ENCODE measurements at regions not wholly inside any gene's neighbourhood (a gene's known extent, or its start where the extent isn't known, plus 50 kb on each side); places are given as distances from the start of the nearest gene placed in this dataset.

DNA sequence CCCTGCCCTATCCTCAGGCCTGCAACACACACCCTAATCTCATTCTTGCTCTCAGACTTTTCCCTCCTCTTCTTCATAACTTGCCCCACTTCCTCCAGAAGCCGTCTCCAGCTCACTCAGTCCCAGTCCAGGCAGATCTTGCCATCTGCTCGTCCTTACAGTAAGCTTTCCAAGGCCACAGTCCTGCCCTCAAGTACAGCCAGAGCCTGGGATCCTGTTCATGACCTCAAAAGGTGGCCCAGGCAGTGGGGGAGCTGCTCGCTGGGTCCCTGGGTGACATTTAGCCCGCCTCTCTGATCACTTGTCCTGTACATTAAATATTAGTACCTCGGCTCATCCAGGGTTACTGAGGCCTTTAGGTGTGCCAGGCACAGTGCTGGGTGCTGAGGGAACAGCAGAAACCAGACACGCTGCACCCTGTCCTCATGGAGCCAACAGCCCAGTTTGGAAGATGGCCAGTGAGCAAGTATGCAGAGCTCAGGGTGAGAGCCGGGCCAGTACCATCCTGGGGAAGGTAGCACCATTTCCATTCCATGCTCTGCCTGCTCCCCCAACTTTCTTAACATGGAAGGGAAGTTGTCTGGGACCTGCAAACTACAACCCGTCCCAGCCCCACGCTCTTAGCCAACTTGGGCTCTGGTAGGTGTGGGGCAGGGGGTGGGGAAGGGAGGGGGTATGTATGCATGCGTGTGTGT is 100.4 kb downstream of the C5orf15 start:
- WGBS (ENCODE audit: insufficient coverage, insufficient replicate concordance, low lambda C conversion rate, missing lambda C conversion rate), result 11% methylated on average over 9 of the region's 10 CpGs
- no peaks in the 10 kb centered on the region for H4K20me1 ChIP-seq (ENCODE audit: control insufficient read depth, insufficient read depth)
- H3K4me2 ChIP-seq (ENCODE audit: control insufficient read depth, insufficient read depth), result no peak overlapping the region
- DNase-seq (ENCODE audit: low read depth, low spot score) (no peak), FAIRE-seq (no peak), ATAC-seq (no peak)
- no peak overlapping the region for H2AFZ ChIP-seq (ENCODE audit: control insufficient read depth, low read depth, low read length)
- no peak overlapping the region for H3K4me3 ChIP-seq
- no peaks in the 10 kb centered on the region for H3K27me3 ChIP-seq (replicated peaks in 1 of 2; ENCODE audit: control insufficient read depth in 2 of 2, insufficient read depth in 2 of 2, low read length in 1 of 2)
- no peaks in the 10 kb centered on the region for H3K4me1 ChIP-seq (ENCODE audit: control insufficient read depth, insufficient read depth, low read length)
- no peaks in the 10 kb centered on the region for H3K79me2 ChIP-seq (ENCODE audit: control insufficient read depth, insufficient read depth, low read length)
- ChIA-PET RAD21 (ENCODE audit: unreplicated experiment) (interaction anchor here (0.9 to 5.8 kb wide), 13 partner anchors 8 to 445 kb away, joined by 3 to 49 read pairs (median 9); no protein-coding TSS in a partner anchor), POLR2A (interaction anchor here (1.2 kb wide), 1 partner anchor 44 kb away, joined by 3 read pairs; no protein-coding TSS in a partner anchor), SMC1A (ENCODE audit: uncharacterized antibody, unreplicated experiment) (interaction anchor here (0.5 to 4.9 kb wide), 33 partner anchors 8 to 447 kb away, joined by 3 to 51 read pairs (median 5); no protein-coding TSS in a partner anchor), CTCF (interaction anchor here (1.0 to 10.4 kb wide), 30 partner anchors 8 to 758 kb away, joined by 3 to 156 read pairs (median 8); no protein-coding TSS in a partner anchor)
- no peak overlapping the region for H3K9ac ChIP-seq (ENCODE audit: control insufficient read depth, insufficient read depth, low read length)
- in situ Hi-C loops (cut with MboI) (loop anchor here (10.0 kb wide), 1 partner anchor 753 kb away; no protein-coding TSS in a partner anchor), intact Hi-C loops (cut with micrococcal nuclease; ENCODE audit: unreplicated experiment) (loop anchor here (2.0 to 10.0 kb wide), 4 partner anchors 87 to 756 kb away; no protein-coding TSS in a partner anchor)
- H3K9me3 ChIP-seq (replicated peaks; ENCODE audit: control insufficient read depth, insufficient read depth, low read length), result no peaks in the 10 kb centered on the region
- BruUV-seq (replicated peaks), result no TSS peak
- H3K27ac ChIP-seq (ENCODE audit: control insufficient read depth, insufficient read depth), result no peak overlapping the region
- no peaks in the 10 kb centered on the region for H3K36me3 ChIP-seq (ENCODE audit: control insufficient read depth in 2 of 2, insufficient read depth in 2 of 2, low read length in 1 of 2)
- TF ChIP-seq SKIL (IDR thresholded peaks at IDR 0.05; ENCODE audit: low read depth, poor library complexity, severe bottlenecking), result no peak
- TF ChIP-seq LARP7 (IDR thresholded peaks at IDR 0.05), result no peak
- TF ChIP-seq, protein P1, sequence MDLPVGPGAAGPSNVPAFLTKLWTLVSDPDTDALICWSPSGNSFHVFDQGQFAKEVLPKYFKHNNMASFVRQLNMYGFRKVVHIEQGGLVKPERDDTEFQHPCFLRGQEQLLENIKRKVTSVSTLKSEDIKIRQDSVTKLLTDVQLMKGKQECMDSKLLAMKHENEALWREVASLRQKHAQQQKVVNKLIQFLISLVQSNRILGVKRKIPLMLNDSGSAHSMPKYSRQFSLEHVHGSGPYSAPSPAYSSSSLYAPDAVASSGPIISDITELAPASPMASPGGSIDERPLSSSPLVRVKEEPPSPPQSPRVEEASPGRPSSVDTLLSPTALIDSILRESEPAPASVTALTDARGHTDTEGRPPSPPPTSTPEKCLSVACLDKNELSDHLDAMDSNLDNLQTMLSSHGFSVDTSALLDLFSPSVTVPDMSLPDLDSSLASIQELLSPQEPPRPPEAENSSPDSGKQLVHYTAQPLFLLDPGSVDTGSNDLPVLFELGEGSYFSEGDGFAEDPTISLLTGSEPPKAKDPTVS (IDR thresholded peaks at IDR 0.05; ENCODE audit: low read depth, low read length), result no peak
- no peak for TF ChIP-seq IKZF2 (IDR thresholded peaks at IDR 0.05)
- no peak for TF ChIP-seq NKRF (conservative IDR thresholded peaks at IDR 0.05)
- no peak for TF ChIP-seq SIX5 (IDR thresholded peaks at IDR 0.05; ENCODE audit: low read depth, low read length, severe bottlenecking)
- no peak for TF ChIP-seq KDM1A (IDR thresholded peaks at IDR 0.05; ENCODE audit: borderline replicate concordance)
- no peak for TF ChIP-seq POLR2A (IDR thresholded peaks at IDR 0.05; ENCODE audit: low read depth, low read length)
- no peak for TF ChIP-seq MYC (IDR thresholded peaks at IDR 0.05; ENCODE audit: insufficient read depth, insufficient read length, insufficient replicate concordance, low read length, severe bottlenecking)
- no peak for TF ChIP-seq KLF5 (IDR thresholded peaks at IDR 0.05; ENCODE audit: partially characterized antibody)
- no peak for TF ChIP-seq TARDBP (IDR thresholded peaks at IDR 0.05; ENCODE audit: borderline replicate concordance)
- TF ChIP-seq NFYB (IDR thresholded peaks at IDR 0.05; ENCODE audit: insufficient read depth, low read depth, low read length), result no peak
- TF ChIP-seq, protein P2, sequence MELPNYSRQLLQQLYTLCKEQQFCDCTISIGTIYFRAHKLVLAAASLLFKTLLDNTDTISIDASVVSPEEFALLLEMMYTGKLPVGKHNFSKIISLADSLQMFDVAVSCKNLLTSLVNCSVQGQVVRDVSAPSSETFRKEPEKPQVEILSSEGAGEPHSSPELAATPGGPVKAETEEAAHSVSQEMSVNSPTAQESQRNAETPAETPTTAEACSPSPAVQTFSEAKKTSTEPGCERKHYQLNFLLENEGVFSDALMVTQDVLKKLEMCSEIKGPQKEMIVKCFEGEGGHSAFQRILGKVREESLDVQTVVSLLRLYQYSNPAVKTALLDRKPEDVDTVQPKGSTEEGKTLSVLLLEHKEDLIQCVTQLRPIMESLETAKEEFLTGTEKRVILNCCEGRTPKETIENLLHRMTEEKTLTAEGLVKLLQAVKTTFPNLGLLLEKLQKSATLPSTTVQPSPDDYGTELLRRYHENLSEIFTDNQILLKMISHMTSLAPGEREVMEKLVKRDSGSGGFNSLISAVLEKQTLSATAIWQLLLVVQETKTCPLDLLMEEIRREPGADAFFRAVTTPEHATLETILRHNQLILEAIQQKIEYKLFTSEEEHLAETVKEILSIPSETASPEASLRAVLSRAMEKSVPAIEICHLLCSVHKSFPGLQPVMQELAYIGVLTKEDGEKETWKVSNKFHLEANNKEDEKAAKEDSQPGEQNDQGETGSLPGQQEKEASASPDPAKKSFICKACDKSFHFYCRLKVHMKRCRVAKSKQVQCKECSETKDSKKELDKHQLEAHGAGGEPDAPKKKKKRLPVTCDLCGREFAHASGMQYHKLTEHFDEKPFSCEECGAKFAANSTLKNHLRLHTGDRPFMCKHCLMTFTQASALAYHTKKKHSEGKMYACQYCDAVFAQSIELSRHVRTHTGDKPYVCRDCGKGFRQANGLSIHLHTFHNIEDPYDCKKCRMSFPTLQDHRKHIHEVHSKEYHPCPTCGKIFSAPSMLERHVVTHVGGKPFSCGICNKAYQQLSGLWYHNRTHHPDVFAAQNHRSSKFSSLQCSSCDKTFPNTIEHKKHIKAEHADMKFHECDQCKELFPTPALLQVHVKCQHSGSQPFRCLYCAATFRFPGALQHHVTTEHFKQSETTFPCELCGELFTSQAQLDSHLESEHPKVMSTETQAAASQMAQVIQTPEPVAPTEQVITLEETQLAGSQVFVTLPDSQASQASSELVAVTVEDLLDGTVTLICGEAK (IDR thresholded peaks at IDR 0.05; ENCODE audit: borderline replicate concordance), result no peak
